ENCODE measurements at regions not wholly inside any gene's neighbourhood (a gene's known extent, or its start where the extent isn't known, plus 50 kb on each side); places are given as distances from the start of the nearest gene placed in this dataset.

DNA sequence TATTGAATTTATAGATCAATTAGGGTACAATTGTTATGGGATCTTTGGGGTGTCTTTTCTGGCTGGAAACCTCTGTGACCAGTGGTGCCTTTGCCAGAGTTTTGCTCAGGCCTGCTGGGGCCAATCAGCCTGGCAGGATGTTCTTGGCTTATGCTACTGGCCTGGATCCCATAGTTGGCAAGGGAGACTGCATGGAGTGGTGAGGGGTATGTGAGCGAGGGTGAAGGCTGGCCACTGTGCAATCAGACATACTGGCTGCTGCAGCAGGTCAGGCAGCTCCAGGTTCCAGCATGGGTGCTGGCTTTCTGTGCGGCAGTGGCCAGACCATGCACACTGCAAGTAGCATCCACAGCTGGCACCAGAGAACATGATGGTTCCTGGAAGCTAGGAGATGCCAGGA lies 1053.2 kb upstream of the GBE1 start:
- no peaks in the 10 kb centered on the region for H3K36me3 ChIP-seq (ENCODE audit: control insufficient read depth, insufficient read depth, low read length)
- DNase-seq (ENCODE audit: low read depth), result no peak
- POLR2A ChIA-PET, result no interaction called here
- no peaks in the 10 kb centered on the region for H3K27me3 ChIP-seq (ENCODE audit: control insufficient read depth, insufficient read depth, low read length)
- H3K4me3 ChIP-seq (ENCODE audit: low read depth, low read length), result no peak overlapping the region
- TF ChIP-seq, protein P1, sequence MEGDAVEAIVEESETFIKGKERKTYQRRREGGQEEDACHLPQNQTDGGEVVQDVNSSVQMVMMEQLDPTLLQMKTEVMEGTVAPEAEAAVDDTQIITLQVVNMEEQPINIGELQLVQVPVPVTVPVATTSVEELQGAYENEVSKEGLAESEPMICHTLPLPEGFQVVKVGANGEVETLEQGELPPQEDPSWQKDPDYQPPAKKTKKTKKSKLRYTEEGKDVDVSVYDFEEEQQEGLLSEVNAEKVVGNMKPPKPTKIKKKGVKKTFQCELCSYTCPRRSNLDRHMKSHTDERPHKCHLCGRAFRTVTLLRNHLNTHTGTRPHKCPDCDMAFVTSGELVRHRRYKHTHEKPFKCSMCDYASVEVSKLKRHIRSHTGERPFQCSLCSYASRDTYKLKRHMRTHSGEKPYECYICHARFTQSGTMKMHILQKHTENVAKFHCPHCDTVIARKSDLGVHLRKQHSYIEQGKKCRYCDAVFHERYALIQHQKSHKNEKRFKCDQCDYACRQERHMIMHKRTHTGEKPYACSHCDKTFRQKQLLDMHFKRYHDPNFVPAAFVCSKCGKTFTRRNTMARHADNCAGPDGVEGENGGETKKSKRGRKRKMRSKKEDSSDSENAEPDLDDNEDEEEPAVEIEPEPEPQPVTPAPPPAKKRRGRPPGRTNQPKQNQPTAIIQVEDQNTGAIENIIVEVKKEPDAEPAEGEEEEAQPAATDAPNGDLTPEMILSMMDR (IDR thresholded peaks at IDR 0.05; ENCODE audit: insufficient read depth, low read depth, low read length), result no peak
- CTCF ChIA-PET, result no interaction called here

DNA sequence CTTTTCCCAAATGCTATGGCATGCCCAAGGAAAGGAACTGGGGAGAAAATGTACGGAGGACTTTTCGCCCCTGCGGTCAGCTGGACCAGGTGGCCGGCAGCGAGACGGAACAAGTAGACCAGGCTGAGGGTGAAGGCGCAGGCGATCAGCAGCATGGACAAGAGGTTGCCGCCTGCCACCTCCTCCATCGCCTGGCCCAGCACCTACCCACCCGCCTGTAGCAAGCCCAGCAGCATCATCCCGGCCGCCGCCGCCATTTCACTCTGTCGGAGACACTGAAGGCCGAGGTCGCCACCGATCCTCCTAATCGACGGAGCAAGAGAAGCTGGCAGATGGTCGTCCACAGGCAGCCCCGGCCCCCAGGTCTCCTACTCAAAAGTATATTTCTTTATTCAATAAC lies 1046.3 kb upstream of the GBE1 start:
- no peaks in the 10 kb centered on the region for H3K36me3 ChIP-seq (ENCODE audit: control insufficient read depth, insufficient read depth, low read length)
- H3K4me3 ChIP-seq (ENCODE audit: low read depth, low read length), result no peak overlapping the region
- TF ChIP-seq, protein P1 (IDR thresholded peaks at IDR 0.05; ENCODE audit: insufficient read depth, low read depth, low read length), result no peak
- H3K27me3 ChIP-seq (ENCODE audit: control insufficient read depth, insufficient read depth, low read length), result no peaks in the 10 kb centered on the region
- ChIA-PET POLR2A (no interaction called here), CTCF (no interaction called here)
- no peak for DNase-seq (ENCODE audit: low read depth)

DNA sequence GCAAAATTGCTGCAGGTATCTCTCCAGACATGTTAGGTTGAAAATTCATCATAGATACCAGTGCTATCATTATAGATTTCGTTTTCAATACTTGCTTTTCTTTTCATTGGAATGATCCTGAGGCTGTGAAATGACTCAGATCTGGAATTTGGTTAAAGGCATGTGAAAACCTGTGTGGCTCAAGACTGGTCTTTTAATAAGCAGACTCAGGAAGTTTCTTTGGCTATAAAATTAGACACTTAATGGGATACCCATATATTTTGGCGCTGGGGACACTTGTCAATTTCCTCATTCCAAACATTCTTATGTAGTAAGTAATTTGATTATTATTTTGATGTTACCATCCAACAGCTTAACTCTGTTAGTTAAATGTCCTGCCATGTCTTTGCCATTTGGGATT lies 1041.1 kb upstream of the GBE1 start:
- TF ChIP-seq, protein P1 (IDR thresholded peaks at IDR 0.05; ENCODE audit: insufficient read depth, low read depth, low read length), result no peak
- no peak for DNase-seq (ENCODE audit: low read depth)
- H3K4me3 ChIP-seq (ENCODE audit: low read depth, low read length), result no peak overlapping the region
- no peaks in the 10 kb centered on the region for H3K27me3 ChIP-seq (ENCODE audit: control insufficient read depth, insufficient read depth, low read length)
- ChIA-PET CTCF (no interaction called here), POLR2A (no interaction called here)
- H3K36me3 ChIP-seq (ENCODE audit: control insufficient read depth, insufficient read depth, low read length), result no peaks in the 10 kb centered on the region

DNA sequence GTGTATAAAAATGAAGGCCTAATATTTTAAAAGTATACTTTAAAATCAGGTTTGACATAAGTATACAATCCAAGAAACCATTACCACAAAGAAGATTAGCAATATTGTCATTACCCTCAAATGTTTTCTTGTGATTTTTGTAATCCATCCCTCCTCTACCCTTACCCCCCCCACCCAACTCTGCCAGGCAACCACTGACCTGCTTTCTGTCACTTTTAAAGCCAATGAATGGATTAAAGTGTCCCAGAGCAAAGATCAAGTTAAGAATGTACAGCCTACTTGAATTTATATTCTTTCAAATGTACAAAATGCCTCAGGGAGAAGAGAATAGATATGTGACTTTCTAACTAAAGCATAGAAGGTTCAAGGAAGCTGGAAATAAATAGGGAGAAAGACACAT lies 1038.8 kb upstream of the GBE1 start:
- no peaks in the 10 kb centered on the region for H3K36me3 ChIP-seq (ENCODE audit: control insufficient read depth, insufficient read depth, low read length)
- H3K4me3 ChIP-seq (ENCODE audit: low read depth, low read length), result no peak overlapping the region
- no peak for DNase-seq (ENCODE audit: low read depth)
- CTCF ChIA-PET, result no interaction called here
- no peaks in the 10 kb centered on the region for H3K27me3 ChIP-seq (ENCODE audit: control insufficient read depth, insufficient read depth, low read length)
- POLR2A ChIA-PET, result no interaction called here
- TF ChIP-seq, protein P1 (IDR thresholded peaks at IDR 0.05; ENCODE audit: insufficient read depth, low read depth, low read length), result no peak

DNA sequence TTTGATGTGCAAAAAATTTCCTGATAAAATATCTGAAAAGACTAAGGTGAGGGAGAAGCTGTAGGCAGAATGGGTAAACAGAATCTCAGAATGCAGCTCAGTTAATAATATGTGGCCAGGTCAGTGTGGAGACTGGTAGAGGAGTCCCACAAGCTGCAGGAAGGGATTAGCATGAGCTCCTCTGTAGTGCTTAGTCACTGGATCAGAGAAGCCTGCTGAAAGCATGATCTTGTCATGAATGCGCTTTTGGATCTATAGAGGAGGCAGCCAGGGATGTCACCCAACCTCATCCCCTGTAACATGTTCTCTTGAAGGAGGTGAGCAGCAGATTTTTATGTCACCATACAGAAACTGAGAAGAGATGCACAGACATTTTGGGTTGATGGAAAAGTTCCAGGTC lies 1035.3 kb upstream of the GBE1 start:
- TF ChIP-seq, protein P1 (IDR thresholded peaks at IDR 0.05; ENCODE audit: insufficient read depth, low read depth, low read length), result no peak
- ChIA-PET CTCF (no interaction called here), POLR2A (no interaction called here)
- Histone ChIP-seq H3K36me3 (ENCODE audit: control insufficient read depth, insufficient read depth, low read length) (no peaks in the 10 kb centered on the region), H3K27me3 (ENCODE audit: control insufficient read depth, insufficient read depth, low read length) (no peaks in the 10 kb centered on the region), H3K4me3 (ENCODE audit: low read depth, low read length) (no peak overlapping the region)
- DNase-seq (ENCODE audit: low read depth), result no peak
